Keratinocyte (primary cell): ENCODE measurements at regions not wholly inside any gene's neighbourhood (a gene's known extent, or its start where the extent isn't known, plus 50 kb on each side); places are given as distances from the start of the nearest gene placed in this dataset.

ENCODE experiments used
- DNase-seq: peaks from one replicate; pipeline ENCODE4 v3.0.0-alpha.2; 2011; ENCODE audit warnings: low read depth, missing footprints, low spot score
- FAIRE-seq: peaks from 2 replicates; lab custom pipeline; 2011; peaks lifted over from hg19 to GRCh38; lab: Jason Lieb, UNC
- H2AFZ ChIP-seq: 2 replicates; pipeline ENCODE4 v1.6.0; 2012; ENCODE audit warnings: low read length, control low read depth, inconsistent platforms; ENCODE audit not compliant: control insufficient read depth
- H3K27ac ChIP-seq: 2 replicates; pipeline ENCODE4 v1.5.1; 2011; ENCODE audit warnings: low read length; ENCODE audit not compliant: control insufficient read depth, insufficient read depth
- H3K27me3 ChIP-seq: 3 replicates; pipeline ENCODE4 v1.6.0; 2011; ENCODE audit warnings: low read length; ENCODE audit not compliant: control insufficient read depth, insufficient read depth; ENCODE audit errors: extremely low read depth
- H3K36me3 ChIP-seq, 2 experiments: 2 replicates in 1 of 2; 3 replicates in 1 of 2; pipeline ENCODE4 v1.5.1; 2011; ENCODE audit warnings: low read length in 2 of 2, mild to moderate bottlenecking in 1 of 2; ENCODE audit not compliant: control insufficient read depth in 2 of 2, insufficient read depth in 2 of 2; ENCODE audit errors: extremely low read depth in 1 of 2
- H3K4me1 ChIP-seq: 3 replicates; pipeline ENCODE4 v1.5.1; 2011; ENCODE audit warnings: low read length; ENCODE audit not compliant: control insufficient read depth, insufficient read depth; ENCODE audit errors: extremely low read depth
- H3K4me2 ChIP-seq: 3 replicates; pipeline ENCODE4 v1.6.0; 2011; ENCODE audit warnings: low read depth, low read length; ENCODE audit not compliant: control insufficient read depth, insufficient read depth; ENCODE audit errors: extremely low read depth
- H3K4me3 ChIP-seq, 3 experiments: fragments of 200-600 bp in 1 of 3; sonication (generic) in 1 of 3; 2 replicates in 2 of 3; 3 replicates in 1 of 3; pipeline ENCODE4 v1.5.1; 2011 to 2016; ENCODE audit warnings: low read length in 3 of 3, mild to moderate bottlenecking in 3 of 3, control low read depth in 2 of 3, inconsistent platforms in 1 of 3, low read depth in 1 of 3, mixed read lengths in 1 of 3, mixed run types in 1 of 3, moderate library complexity in 1 of 3; ENCODE audit not compliant: control insufficient read depth in 2 of 3, insufficient read depth in 2 of 3; ENCODE audit errors: extremely low read depth in 1 of 3
- H3K79me2 ChIP-seq: 2 replicates; pipeline ENCODE4 v1.6.0; 2012; ENCODE audit warnings: low read length; ENCODE audit not compliant: control insufficient read depth, insufficient read depth
- H3K9ac ChIP-seq: 3 replicates; pipeline ENCODE4 v1.6.0; 2011; ENCODE audit warnings: low read length; ENCODE audit not compliant: control insufficient read depth, insufficient read depth; ENCODE audit errors: extremely low read depth
- H3K9me1 ChIP-seq: 3 replicates; pipeline ENCODE4 v1.6.0; 2011; ENCODE audit warnings: low read length; ENCODE audit not compliant: control insufficient read depth, insufficient read depth; ENCODE audit errors: extremely low read depth
- H3K9me3 ChIP-seq: 2 replicates; pipeline ENCODE4 v1.5.1; 2012; ENCODE audit warnings: low read depth, low read length; ENCODE audit not compliant: control insufficient read depth
- H4K20me1 ChIP-seq: 3 replicates; pipeline ENCODE4 v1.6.0; 2011; ENCODE audit warnings: low read length; ENCODE audit not compliant: control insufficient read depth, insufficient read depth; ENCODE audit errors: extremely low read depth
- EZH2 ChIP-seq: IDR thresholded peaks from one replicate; pipeline ENCODE4 v1.6.1; 2012; ENCODE audit warnings: inconsistent platforms, mild to moderate bottlenecking, low read length, moderate library complexity
- dilution Hi-C: fragments of 300-500 bp; cut with MboI; formaldehyde crosslinking; loops from one replicate; pipeline ENCODE4 v1.7.0; 2020; ENCODE audit warnings: low sequenced_read_pairs; ENCODE audit not compliant: extremely low pct_ligation_motif_present
- TF ChIP-seq, protein P1 (sequence below), 3 experiments: IDR thresholded peaks in 1 of 3; conservative IDR thresholded peaks in 1 of 3; optimal IDR thresholded peaks in 1 of 3; 2 replicates in 2 of 3; 3 replicates in 1 of 3; pipeline versions ENCODE3 to v1.5.1; 2011; ENCODE audit warnings: low read length in 3 of 3, mild to moderate bottlenecking in 3 of 3, moderate library complexity in 2 of 3, control low read depth in 1 of 3, inconsistent platforms in 1 of 3; ENCODE audit not compliant: insufficient read depth in 2 of 3; ENCODE audit errors: extremely low read depth in 1 of 3

DNA sequence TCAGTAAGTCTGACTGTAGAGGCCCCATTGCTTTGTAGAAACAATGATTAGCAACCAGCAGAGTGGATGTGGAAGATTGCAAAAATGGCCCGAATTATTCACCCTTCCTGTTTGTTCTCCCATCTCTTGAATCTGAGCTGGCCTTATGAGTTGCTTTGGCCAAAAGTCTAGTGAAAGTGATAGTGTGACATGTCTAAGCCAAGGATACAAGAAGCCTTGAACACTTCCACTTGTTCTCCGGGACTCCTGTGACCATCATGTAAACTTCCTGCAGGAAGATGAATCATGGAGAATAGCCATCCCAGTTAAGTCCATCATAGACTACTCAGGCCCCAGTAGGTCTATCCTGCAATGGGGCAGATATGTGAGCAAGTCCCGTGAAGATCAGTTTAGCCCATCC, 252.0 kb upstream of the JAG1 start:
- H3K79me2 ChIP-seq: no peaks in the 10 kb centered on the region
- H3K27ac ChIP-seq: no peak overlapping the region
- H3K36me3 ChIP-seq: no peaks in the 10 kb centered on the region
- dilution Hi-C loops: no loop called here
- H3K4me2 ChIP-seq: no peak overlapping the region
- FAIRE-seq (no peak), DNase-seq (no peak)
- H4K20me1 ChIP-seq: no peaks in the 10 kb centered on the region
- H3K4me3 ChIP-seq: no peak overlapping the region
- H3K27me3 ChIP-seq: no peaks in the 10 kb centered on the region
- no peaks in the 10 kb centered on the region for H3K9me3 ChIP-seq
- no peak overlapping the region for H2AFZ ChIP-seq
- no peaks in the 10 kb centered on the region for H3K9me1 ChIP-seq
- TF ChIP-seq, protein P1, sequence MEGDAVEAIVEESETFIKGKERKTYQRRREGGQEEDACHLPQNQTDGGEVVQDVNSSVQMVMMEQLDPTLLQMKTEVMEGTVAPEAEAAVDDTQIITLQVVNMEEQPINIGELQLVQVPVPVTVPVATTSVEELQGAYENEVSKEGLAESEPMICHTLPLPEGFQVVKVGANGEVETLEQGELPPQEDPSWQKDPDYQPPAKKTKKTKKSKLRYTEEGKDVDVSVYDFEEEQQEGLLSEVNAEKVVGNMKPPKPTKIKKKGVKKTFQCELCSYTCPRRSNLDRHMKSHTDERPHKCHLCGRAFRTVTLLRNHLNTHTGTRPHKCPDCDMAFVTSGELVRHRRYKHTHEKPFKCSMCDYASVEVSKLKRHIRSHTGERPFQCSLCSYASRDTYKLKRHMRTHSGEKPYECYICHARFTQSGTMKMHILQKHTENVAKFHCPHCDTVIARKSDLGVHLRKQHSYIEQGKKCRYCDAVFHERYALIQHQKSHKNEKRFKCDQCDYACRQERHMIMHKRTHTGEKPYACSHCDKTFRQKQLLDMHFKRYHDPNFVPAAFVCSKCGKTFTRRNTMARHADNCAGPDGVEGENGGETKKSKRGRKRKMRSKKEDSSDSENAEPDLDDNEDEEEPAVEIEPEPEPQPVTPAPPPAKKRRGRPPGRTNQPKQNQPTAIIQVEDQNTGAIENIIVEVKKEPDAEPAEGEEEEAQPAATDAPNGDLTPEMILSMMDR (optimal IDR thresholded peaks at IDR 0.05 in 1 of 3, IDR thresholded peaks at IDR 0.05 in 1 of 3, conservative IDR thresholded peaks at IDR 0.05 in 1 of 3; ENCODE audit: extremely low read depth in 1 of 3, insufficient read depth in 2 of 3, low read length in 3 of 3): no peak
- TF ChIP-seq EZH2: no peak
- H3K4me1 ChIP-seq: peaks cover 30% of the 10 kb centered on the region
- no peak overlapping the region for H3K9ac ChIP-seq

DNA sequence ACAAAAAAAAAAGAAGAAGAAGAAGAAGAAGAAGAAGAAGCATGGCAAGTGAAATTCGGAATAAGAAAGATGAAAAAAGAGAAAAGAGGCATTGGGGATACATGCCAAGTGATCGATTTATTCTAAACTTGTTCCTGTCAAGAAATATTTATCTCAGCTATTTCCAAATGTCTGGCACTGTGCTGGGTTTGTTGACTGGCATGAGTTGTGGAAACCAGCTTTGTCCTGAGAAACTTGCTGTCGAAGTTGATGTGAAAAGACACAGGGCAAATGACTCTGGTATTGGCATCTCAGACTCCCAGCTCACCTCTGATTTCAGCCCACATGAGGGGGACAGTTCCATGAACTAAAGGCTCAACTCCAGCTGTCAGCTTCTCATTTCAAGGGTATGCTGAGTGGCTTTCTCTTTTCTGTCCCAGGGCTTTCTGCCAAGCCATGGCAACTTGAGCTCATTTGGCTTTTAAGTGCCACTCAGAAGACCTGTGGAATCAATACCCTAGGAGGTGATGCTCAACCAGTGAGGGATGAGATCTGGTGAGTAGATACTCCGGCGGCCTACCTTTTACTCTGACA, 253.3 kb upstream of the JAG1 start:
- no peak overlapping the region for H3K4me3 ChIP-seq
- no peaks in the 10 kb centered on the region for H4K20me1 ChIP-seq
- DNase-seq: no peak
- no peaks in the 10 kb centered on the region for H3K9me3 ChIP-seq
- H3K4me1 ChIP-seq: peaks cover 18% of the 10 kb centered on the region
- H3K36me3 ChIP-seq: no peaks in the 10 kb centered on the region
- FAIRE-seq: peak; percentile 39
- H3K79me2 ChIP-seq: no peaks in the 10 kb centered on the region
- no peak overlapping the region for H3K9ac ChIP-seq
- dilution Hi-C loops: no loop called here
- H2AFZ ChIP-seq: no peak overlapping the region
- no peak overlapping the region for H3K4me2 ChIP-seq
- no peak for TF ChIP-seq EZH2
- TF ChIP-seq, protein P1 (optimal IDR thresholded peaks at IDR 0.05 in 1 of 3, IDR thresholded peaks at IDR 0.05 in 1 of 3, conservative IDR thresholded peaks at IDR 0.05 in 1 of 3; ENCODE audit: extremely low read depth in 1 of 3, insufficient read depth in 2 of 3, low read length in 3 of 3): no peak
- H3K9me1 ChIP-seq: no peaks in the 10 kb centered on the region
- H3K27me3 ChIP-seq: no peaks in the 10 kb centered on the region
- no peak overlapping the region for H3K27ac ChIP-seq
